ENCODE measurements at regions not wholly inside any gene's neighbourhood (a gene's known extent, or its start where the extent isn't known, plus 50 kb on each side); places are given as distances from the start of the nearest gene placed in this dataset.

DNA sequence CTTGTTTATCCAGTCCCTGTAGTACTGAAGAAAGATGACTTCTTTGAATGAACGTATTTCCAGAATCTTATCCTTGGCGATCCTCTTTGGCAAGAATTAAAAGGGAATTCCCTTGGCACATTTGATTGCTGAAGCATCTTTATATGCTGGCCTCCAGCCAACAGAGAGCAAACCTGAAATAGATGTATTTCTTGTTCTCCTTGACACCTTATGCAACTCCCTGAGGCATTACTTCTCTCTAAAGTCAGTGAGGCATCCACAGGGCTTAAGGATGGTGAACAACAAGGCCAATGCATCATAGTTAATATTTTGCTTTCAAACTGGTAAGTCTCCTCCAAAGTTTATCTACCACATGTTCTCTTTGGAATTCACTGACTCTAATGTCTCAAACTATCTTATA lies 450.9 kb upstream of the THRB start:
- TF ChIP-seq, protein P1, sequence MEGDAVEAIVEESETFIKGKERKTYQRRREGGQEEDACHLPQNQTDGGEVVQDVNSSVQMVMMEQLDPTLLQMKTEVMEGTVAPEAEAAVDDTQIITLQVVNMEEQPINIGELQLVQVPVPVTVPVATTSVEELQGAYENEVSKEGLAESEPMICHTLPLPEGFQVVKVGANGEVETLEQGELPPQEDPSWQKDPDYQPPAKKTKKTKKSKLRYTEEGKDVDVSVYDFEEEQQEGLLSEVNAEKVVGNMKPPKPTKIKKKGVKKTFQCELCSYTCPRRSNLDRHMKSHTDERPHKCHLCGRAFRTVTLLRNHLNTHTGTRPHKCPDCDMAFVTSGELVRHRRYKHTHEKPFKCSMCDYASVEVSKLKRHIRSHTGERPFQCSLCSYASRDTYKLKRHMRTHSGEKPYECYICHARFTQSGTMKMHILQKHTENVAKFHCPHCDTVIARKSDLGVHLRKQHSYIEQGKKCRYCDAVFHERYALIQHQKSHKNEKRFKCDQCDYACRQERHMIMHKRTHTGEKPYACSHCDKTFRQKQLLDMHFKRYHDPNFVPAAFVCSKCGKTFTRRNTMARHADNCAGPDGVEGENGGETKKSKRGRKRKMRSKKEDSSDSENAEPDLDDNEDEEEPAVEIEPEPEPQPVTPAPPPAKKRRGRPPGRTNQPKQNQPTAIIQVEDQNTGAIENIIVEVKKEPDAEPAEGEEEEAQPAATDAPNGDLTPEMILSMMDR (IDR thresholded peaks at IDR 0.05 in 2 of 3, conservative IDR thresholded peaks at IDR 0.05 in 1 of 3; ENCODE audit: insufficient read depth in 2 of 3, low read depth in 1 of 3, low read length in 3 of 3), result no peak
- TF ChIP-seq ZNF766 (CRISPR knock-in tag; conservative IDR thresholded peaks at IDR 0.05) (no peak), SPI1 (IDR thresholded peaks at IDR 0.05; ENCODE audit: borderline replicate concordance, low read depth, low read length) (no peak), POLR2A (conservative IDR thresholded peaks at IDR 0.05) (no peak), PHB2 (IDR thresholded peaks at IDR 0.05; ENCODE audit: low read depth) (no peak), REST (IDR thresholded peaks at IDR 0.05; ENCODE audit: borderline replicate concordance) (no peak), REST (CRISPR knock-in tag; IDR thresholded peaks at IDR 0.05; ENCODE audit: low read depth) (no peak), POLR3A (IDR thresholded peaks at IDR 0.05; ENCODE audit: borderline replicate concordance, extremely low read depth, insufficient read depth, insufficient read length) (no peak), FOXP4 (CRISPR knock-in tag; IDR thresholded peaks at IDR 0.05; ENCODE audit: borderline replicate concordance) (no peak), CREB1 (IDR thresholded peaks at IDR 0.05) (no peak), CREB1 (CRISPR knock-in tag; IDR thresholded peaks at IDR 0.05) (no peak), EZH2 (IDR thresholded peaks at IDR 0.05; ENCODE audit: borderline replicate concordance, low read depth, low read length) (no peak), ZNF274 (IDR thresholded peaks at IDR 0.05; ENCODE audit: borderline replicate concordance, low read depth, low read length) (no peak)

All from K562 (cell line).